ENCODE measurements at regions not wholly inside any gene's neighbourhood (a gene's known extent, or its start where the extent isn't known, plus 50 kb on each side); places are given as distances from the start of the nearest gene placed in this dataset.

DNA sequence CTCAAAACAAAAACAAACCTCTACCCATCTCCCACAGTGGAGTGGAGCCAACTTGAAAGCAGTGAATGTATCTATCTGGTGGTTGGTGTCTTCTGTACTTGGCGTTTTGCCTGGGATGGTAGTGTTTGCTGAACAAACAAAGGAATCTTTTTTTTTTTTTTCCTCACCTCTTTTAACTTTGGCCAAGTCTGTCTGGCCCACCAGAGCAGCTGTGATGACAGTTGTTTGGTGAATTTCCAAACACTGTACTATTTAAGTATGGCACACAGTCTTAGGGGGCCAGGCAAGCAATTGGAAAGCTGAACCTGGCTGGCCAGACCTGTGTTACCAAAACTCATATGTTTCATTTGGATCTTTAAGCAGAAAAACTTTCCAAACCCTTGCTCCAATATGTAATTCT lies 101.8 kb upstream of the CDH13 start:
- TF ChIP-seq ZNF274 (IDR thresholded peaks at IDR 0.05; ENCODE audit: borderline replicate concordance, extremely low read depth, low read length), result no peak
- TF ChIP-seq, protein P1, sequence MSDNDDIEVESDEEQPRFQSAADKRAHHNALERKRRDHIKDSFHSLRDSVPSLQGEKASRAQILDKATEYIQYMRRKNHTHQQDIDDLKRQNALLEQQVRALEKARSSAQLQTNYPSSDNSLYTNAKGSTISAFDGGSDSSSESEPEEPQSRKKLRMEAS (IDR thresholded peaks at IDR 0.05), result no peak
- TF ChIP-seq POLR2A (IDR thresholded peaks at IDR 0.05; ENCODE audit: control extremely low read depth in 1 of 2, low read depth in 2 of 2, low read length in 2 of 2), result no peak
- TF ChIP-seq, protein P2, sequence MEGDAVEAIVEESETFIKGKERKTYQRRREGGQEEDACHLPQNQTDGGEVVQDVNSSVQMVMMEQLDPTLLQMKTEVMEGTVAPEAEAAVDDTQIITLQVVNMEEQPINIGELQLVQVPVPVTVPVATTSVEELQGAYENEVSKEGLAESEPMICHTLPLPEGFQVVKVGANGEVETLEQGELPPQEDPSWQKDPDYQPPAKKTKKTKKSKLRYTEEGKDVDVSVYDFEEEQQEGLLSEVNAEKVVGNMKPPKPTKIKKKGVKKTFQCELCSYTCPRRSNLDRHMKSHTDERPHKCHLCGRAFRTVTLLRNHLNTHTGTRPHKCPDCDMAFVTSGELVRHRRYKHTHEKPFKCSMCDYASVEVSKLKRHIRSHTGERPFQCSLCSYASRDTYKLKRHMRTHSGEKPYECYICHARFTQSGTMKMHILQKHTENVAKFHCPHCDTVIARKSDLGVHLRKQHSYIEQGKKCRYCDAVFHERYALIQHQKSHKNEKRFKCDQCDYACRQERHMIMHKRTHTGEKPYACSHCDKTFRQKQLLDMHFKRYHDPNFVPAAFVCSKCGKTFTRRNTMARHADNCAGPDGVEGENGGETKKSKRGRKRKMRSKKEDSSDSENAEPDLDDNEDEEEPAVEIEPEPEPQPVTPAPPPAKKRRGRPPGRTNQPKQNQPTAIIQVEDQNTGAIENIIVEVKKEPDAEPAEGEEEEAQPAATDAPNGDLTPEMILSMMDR (IDR thresholded peaks at IDR 0.05; ENCODE audit: control extremely low read depth in 1 of 3, insufficient read depth in 1 of 3, low read depth in 1 of 3, low read length in 3 of 3), result no peak
- TF ChIP-seq CHD2 (IDR thresholded peaks at IDR 0.05; ENCODE audit: low read length), result no peak

Data from H1 (cell line).